ENCODE measurements at regions not wholly inside any gene's neighbourhood (a gene's known extent, or its start where the extent isn't known, plus 50 kb on each side); places are given as distances from the start of the nearest gene placed in this dataset.

- H3K4me3 ChIP-seq (ENCODE audit: low read length), result no peak overlapping the region
- TF ChIP-seq ZNF274 (IDR thresholded peaks at IDR 0.05; ENCODE audit: low read depth, low read length), result no peak
Measured at GRCh38 chr6:106894978-106895702, 79.4 kb downstream of the CD24 start.

- TF ChIP-seq ZNF274 (IDR thresholded peaks at IDR 0.05; ENCODE audit: low read depth, low read length), result no peak
Measured at GRCh38 chr6:106892186-106892585, 82.3 kb downstream of the CD24 start.

GRCh38 chr6:106890447-106890846 lies 84.1 kb downstream of the CD24 start:
- H3K4me3 ChIP-seq (ENCODE audit: low read length), result no peak overlapping the region
- TF ChIP-seq ZNF274 (IDR thresholded peaks at IDR 0.05; ENCODE audit: low read depth, low read length), result no peak

More at GRCh38 chr6:106892186-106892585, 82.3 kb downstream of the CD24 start:
- no peak overlapping the region for H3K4me3 ChIP-seq (ENCODE audit: low read length)

GRCh38 chr6:106889692-106890091 lies 84.8 kb downstream of the CD24 start:
- no peak for TF ChIP-seq ZNF274 (IDR thresholded peaks at IDR 0.05; ENCODE audit: low read depth, low read length)
- H3K4me3 ChIP-seq (ENCODE audit: low read length), result no peak overlapping the region

- no peak overlapping the region for H3K4me3 ChIP-seq (ENCODE audit: low read length)
- TF ChIP-seq ZNF274 (IDR thresholded peaks at IDR 0.05; ENCODE audit: low read depth, low read length), result no peak
Measured at GRCh38 chr6:106886922-106887797, 87.4 kb downstream of the CD24 start.

GRCh38 chr6:106886081-106886843 lies 88.3 kb downstream of the CD24 start:
- no peak for TF ChIP-seq ZNF274 (IDR thresholded peaks at IDR 0.05; ENCODE audit: low read depth, low read length)
- H3K4me3 ChIP-seq (ENCODE audit: low read length), result no peak overlapping the region

- TF ChIP-seq ZNF274 (IDR thresholded peaks at IDR 0.05; ENCODE audit: low read depth, low read length), result no peak
Measured at GRCh38 chr6:106885679-106886078, 88.8 kb downstream of the CD24 start.

GRCh38 chr6:106884576-106884975 lies 90.0 kb downstream of the CD24 start:
- TF ChIP-seq ZNF274 (IDR thresholded peaks at IDR 0.05; ENCODE audit: low read depth, low read length), result no peak

More at GRCh38 chr6:106885679-106886078, 88.8 kb downstream of the CD24 start:
- no peak overlapping the region for H3K4me3 ChIP-seq (ENCODE audit: low read length)

GRCh38 chr6:106883808-106884262 lies 90.7 kb downstream of the CD24 start:
- no peak overlapping the region for H3K4me3 ChIP-seq (ENCODE audit: low read length)
- TF ChIP-seq ZNF274 (IDR thresholded peaks at IDR 0.05; ENCODE audit: low read depth, low read length), result no peak

More at GRCh38 chr6:106884576-106884975, 90.0 kb downstream of the CD24 start:
- no peak overlapping the region for H3K4me3 ChIP-seq (ENCODE audit: low read length)

GRCh38 chr6:106882601-106883518 lies 91.7 kb downstream of the CD24 start:
- TF ChIP-seq ZNF274 (IDR thresholded peaks at IDR 0.05; ENCODE audit: low read depth, low read length), result no peak
- H3K4me3 ChIP-seq (ENCODE audit: low read length), result no peak overlapping the region

- TF ChIP-seq ZNF274 (IDR thresholded peaks at IDR 0.05; ENCODE audit: low read depth, low read length), result no peak
- H3K4me3 ChIP-seq (ENCODE audit: low read length), result no peak overlapping the region
Measured at GRCh38 chr6:106882138-106882537, 92.4 kb downstream of the CD24 start.

- no peak overlapping the region for H3K4me3 ChIP-seq (ENCODE audit: low read length)
- TF ChIP-seq ZNF274 (IDR thresholded peaks at IDR 0.05; ENCODE audit: low read depth, low read length), result no peak
Measured at GRCh38 chr6:106880952-106881351, 93.6 kb downstream of the CD24 start.

- TF ChIP-seq ZNF274 (IDR thresholded peaks at IDR 0.05; ENCODE audit: low read depth, low read length), result no peak
- no peak overlapping the region for H3K4me3 ChIP-seq (ENCODE audit: low read length)
Measured at GRCh38 chr6:106875782-106876321, 98.7 kb downstream of the CD24 start.

Data from GM08714 (cell line).